H9 (cell line): ENCODE measurements at regions not wholly inside any gene's neighbourhood (a gene's known extent, or its start where the extent isn't known, plus 50 kb on each side); places are given as distances from the start of the nearest gene placed in this dataset.

Source experiments
- DNase-seq: peaks from one replicate; pipeline ENCODE4 v3.0.0-alpha.2; 2017
- H2AFZ ChIP-seq: one replicate; pipeline ENCODE4 v1.6.1; 2013; ENCODE audit warnings: mild to moderate bottlenecking, low read length, control low read depth, moderate library complexity
- H2AK5ac ChIP-seq: 2 replicates; pipeline ENCODE4 v1.6.1; 2013; ENCODE audit warnings: low read length, control low read depth, mixed read lengths; ENCODE audit not compliant: insufficient read length
- H2BK120ac ChIP-seq: one replicate; pipeline ENCODE4 v1.6.1; 2013; ENCODE audit warnings: low read depth, mild to moderate bottlenecking, low read length, control low read depth, inconsistent platforms; ENCODE audit not compliant: poor library complexity, severe bottlenecking
- H2BK12ac ChIP-seq: 2 replicates; pipeline ENCODE4 v1.6.1; 2013; ENCODE audit warnings: low read length, control low read depth, mixed read lengths, low read depth; ENCODE audit not compliant: insufficient read length
- H2BK15ac ChIP-seq: 2 replicates; pipeline ENCODE4 v1.6.1; 2013; ENCODE audit warnings: low read depth, low read length, control low read depth
- H2BK20ac ChIP-seq: one replicate; pipeline ENCODE4 v1.6.1; 2013; ENCODE audit warnings: low read depth, mild to moderate bottlenecking, low read length, control low read depth, inconsistent platforms; ENCODE audit not compliant: poor library complexity, severe bottlenecking
- H2BK5ac ChIP-seq: 2 replicates; pipeline ENCODE4 v1.6.1; 2013; ENCODE audit warnings: low read length, control low read depth, mixed read lengths; ENCODE audit not compliant: insufficient read length
- H3K14ac ChIP-seq: 2 replicates; pipeline ENCODE4 v1.6.1; 2013; ENCODE audit warnings: low read length, control low read depth; ENCODE audit not compliant: insufficient read depth
- H3K18ac ChIP-seq: 2 replicates; pipeline ENCODE4 v1.6.1; 2013; ENCODE audit warnings: low read depth, mild to moderate bottlenecking, mixed read lengths, low read length, control low read depth; ENCODE audit not compliant: insufficient read length
- H3K23ac ChIP-seq: 2 replicates; pipeline ENCODE4 v1.6.1; 2013; ENCODE audit warnings: low read length, control low read depth, mixed read lengths, low read depth; ENCODE audit not compliant: insufficient read length
- H3K23me2 ChIP-seq: 2 replicates; pipeline ENCODE4 v1.6.1; 2013; ENCODE audit warnings: low read depth, mild to moderate bottlenecking, mixed read lengths, low read length, control low read depth; ENCODE audit not compliant: insufficient read length, poor library complexity, severe bottlenecking
- H3K27ac ChIP-seq: 2 replicates; pipeline ENCODE4 v1.5.1; 2013; ENCODE audit warnings: low read length, control low read depth, mixed read lengths, low read depth; ENCODE audit not compliant: insufficient read length
- H3K27me3 ChIP-seq: 2 replicates; pipeline ENCODE4 v1.6.1; 2013; ENCODE audit warnings: low read length, control low read depth, inconsistent platforms; ENCODE audit not compliant: insufficient read depth
- H3K4ac ChIP-seq: 2 replicates; pipeline ENCODE4 v1.6.1; 2013; ENCODE audit warnings: low read depth, mild to moderate bottlenecking, control low read depth, inconsistent platforms, low read length, moderate library complexity
- H3K4me1 ChIP-seq: 2 replicates; pipeline ENCODE4 v1.6.1; 2013; ENCODE audit warnings: low read length, control low read depth, inconsistent platforms; ENCODE audit not compliant: insufficient read depth
- H3K4me2 ChIP-seq: 2 replicates; pipeline ENCODE4 v1.6.1; 2013; ENCODE audit warnings: low read length, control low read depth, mixed read lengths; ENCODE audit not compliant: insufficient read length, insufficient read depth
- H3K56ac ChIP-seq: 2 replicates; pipeline ENCODE4 v1.6.1; 2013; ENCODE audit warnings: low read depth, mild to moderate bottlenecking, mixed read lengths, low read length, control low read depth; ENCODE audit not compliant: insufficient read length
- H3K79me1 ChIP-seq: 2 replicates; pipeline ENCODE4 v1.6.1; 2013; ENCODE audit warnings: low read depth, mild to moderate bottlenecking, moderate library complexity, low read length, control low read depth, inconsistent platforms; ENCODE audit not compliant: insufficient read depth, poor library complexity, severe bottlenecking
- H3K79me2 ChIP-seq: 2 replicates; pipeline ENCODE4 v1.6.1; 2013; ENCODE audit warnings: low read length, control low read depth, inconsistent platforms; ENCODE audit not compliant: insufficient read depth
- H3K9ac ChIP-seq: 2 replicates; pipeline ENCODE4 v1.6.1; 2013; ENCODE audit warnings: low read length, control low read depth, mixed read lengths; ENCODE audit not compliant: insufficient read length; ENCODE audit errors: extremely low read depth
- H3K9me3 ChIP-seq: one replicate; pipeline ENCODE4 v1.6.1; 2013; ENCODE audit warnings: low read depth, low read length, inconsistent platforms; ENCODE audit not compliant: control insufficient read depth
- H3T11ph ChIP-seq: one replicate; pipeline ENCODE4 v1.6.1; 2013; ENCODE audit warnings: mild to moderate bottlenecking, low read length, control low read depth, inconsistent platforms
- H4K20me1 ChIP-seq: one replicate; pipeline ENCODE4 v1.6.1; 2013; ENCODE audit not compliant: control insufficient read depth, insufficient read length, insufficient read depth
- H4K5ac ChIP-seq: 2 replicates; pipeline ENCODE4 v1.6.1; 2013; ENCODE audit warnings: low read depth, mild to moderate bottlenecking, mixed read lengths, low read length, control low read depth; ENCODE audit not compliant: insufficient read length
- H4K8ac ChIP-seq: replicated peaks from 2 replicates; pipeline ENCODE4 v1.6.1; 2013; ENCODE audit warnings: low read length, control low read depth, mixed read lengths, low read depth; ENCODE audit not compliant: insufficient read length
- H4K91ac ChIP-seq: 2 replicates; pipeline ENCODE4 v1.6.1; 2013; ENCODE audit warnings: low read depth, mild to moderate bottlenecking, moderate library complexity, mixed read lengths, low read length, control low read depth; ENCODE audit not compliant: insufficient read length
- H3K27ac Mint-ChIP-seq, 3 experiments: 2 replicates in 2 of 3; 3 replicates in 1 of 3; pipeline ENCODE4 v1.8.0; 2020 to 2021; ENCODE audit warnings: mixed read lengths in 3 of 3, mild to moderate bottlenecking in 1 of 3, moderate library complexity in 1 of 3
- H3K27me3 Mint-ChIP-seq: 2 replicates; pipeline ENCODE4 v1.8.0; 2021; ENCODE audit warnings: low read depth, mild to moderate bottlenecking, moderate library complexity, mixed read lengths
- H3K36me3 Mint-ChIP-seq, 3 experiments: 2 replicates in 2 of 3; 3 replicates in 1 of 3; pipeline ENCODE4 v1.8.0; 2020 to 2021; ENCODE audit warnings: low read depth in 3 of 3, mixed read lengths in 3 of 3; ENCODE audit not compliant: insufficient read depth in 1 of 3
- H3K4me1 Mint-ChIP-seq, 2 experiments: 2 replicates each; pipeline ENCODE4 v1.8.0; 2020; ENCODE audit warnings: mixed read lengths in 2 of 2
- H3K4me3 Mint-ChIP-seq, 2 experiments: 2 replicates in 1 of 2; 3 replicates in 1 of 2; pipeline ENCODE4 v1.8.0; 2020 to 2021; ENCODE audit warnings: mild to moderate bottlenecking in 2 of 2, mixed read lengths in 2 of 2, moderate library complexity in 1 of 2
- H3K9me3 Mint-ChIP-seq, 2 experiments: 2 replicates in 1 of 2; 3 replicates in 1 of 2; pipeline ENCODE4 v1.8.0; 2020; ENCODE audit warnings: mild to moderate bottlenecking in 2 of 2, mixed read lengths in 2 of 2, moderate library complexity in 1 of 2
- WGBS: extraction: QIAGEN DNeasy Blood & Tissue Kit; methylation state at CpG from one replicate; pipeline ENCODE4 v1.1.7; 2013; ENCODE audit warnings: missing lambda C conversion rate, low lambda C conversion rate, mixed read lengths; ENCODE audit not compliant: insufficient read length; ENCODE audit errors: extremely low coverage; 5-methylcytosine and 5-hydroxymethylcytosine counted together
- TF ChIP-seq, protein P1 (sequence below): fragments of 200-600 bp; sonication (generic); conservative IDR thresholded peaks from 3 replicates; pipeline ENCODE4 v1.8.0; 2021; ENCODE audit warnings: antibody characterized with exemption, mild to moderate bottlenecking

DNA sequence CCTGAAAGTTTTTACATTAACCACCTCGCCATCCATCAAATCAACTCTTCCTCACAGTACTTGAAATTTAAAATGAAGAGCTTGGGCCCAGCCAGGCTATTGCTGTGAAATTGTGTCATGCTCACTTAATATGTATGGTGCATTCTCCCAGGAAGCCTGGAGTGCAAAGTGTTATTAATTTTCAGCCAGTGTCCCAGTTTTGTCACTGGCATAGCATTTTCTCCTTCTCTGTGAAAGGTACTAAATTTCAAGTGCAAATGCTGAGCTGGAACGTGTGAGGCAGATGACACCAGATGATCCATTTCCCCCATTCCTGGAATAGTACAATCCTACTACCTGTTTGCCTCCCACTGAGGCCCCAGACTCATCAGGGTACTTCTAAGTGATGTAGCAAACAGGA, 397.6 kb upstream of the ACTBL2 start:
- no peak overlapping the region for H3K27ac ChIP-seq
- H4K20me1 ChIP-seq = no peaks in the 10 kb centered on the region
- no peak overlapping the region for H4K5ac ChIP-seq
- H3K4me1 ChIP-seq = no peaks in the 10 kb centered on the region
- H3K23ac ChIP-seq = no peak overlapping the region
- no peak overlapping the region for H2BK120ac ChIP-seq
- Mint-ChIP-seq H3K9me3 (no peaks in the 10 kb centered on the region; a peak in 1 of 5 replicates), H3K27ac (no peak overlapping the region), H3K4me1 (no peaks in the 10 kb centered on the region), H3K27me3 (no peaks in the 10 kb centered on the region), H3K4me3 (no peak overlapping the region), H3K36me3 (no peaks in the 10 kb centered on the region; a peak in 1 of 7 replicates)
- H2BK12ac ChIP-seq = no peak overlapping the region
- no peaks in the 10 kb centered on the region for H3K79me1 ChIP-seq
- H3K56ac ChIP-seq = no peak overlapping the region
- no peak overlapping the region for H3K14ac ChIP-seq
- H2AK5ac ChIP-seq = no peak overlapping the region
- H2BK5ac ChIP-seq = no peak overlapping the region
- H4K91ac ChIP-seq = no peak overlapping the region
- no peaks in the 10 kb centered on the region for H3K79me2 ChIP-seq
- no peak overlapping the region for H3T11ph ChIP-seq
- no CpG with 5 or more reads among the region's 2 CpGs for WGBS
- no peaks in the 10 kb centered on the region for H3K27me3 ChIP-seq
- no peak overlapping the region for H3K4ac ChIP-seq
- no peaks in the 10 kb centered on the region for H3K23me2 ChIP-seq
- no peak overlapping the region for H3K9ac ChIP-seq
- no peak overlapping the region for H2BK20ac ChIP-seq
- no peak overlapping the region for H2AFZ ChIP-seq
- no peak overlapping the region for H3K18ac ChIP-seq
- TF ChIP-seq, protein P1, sequence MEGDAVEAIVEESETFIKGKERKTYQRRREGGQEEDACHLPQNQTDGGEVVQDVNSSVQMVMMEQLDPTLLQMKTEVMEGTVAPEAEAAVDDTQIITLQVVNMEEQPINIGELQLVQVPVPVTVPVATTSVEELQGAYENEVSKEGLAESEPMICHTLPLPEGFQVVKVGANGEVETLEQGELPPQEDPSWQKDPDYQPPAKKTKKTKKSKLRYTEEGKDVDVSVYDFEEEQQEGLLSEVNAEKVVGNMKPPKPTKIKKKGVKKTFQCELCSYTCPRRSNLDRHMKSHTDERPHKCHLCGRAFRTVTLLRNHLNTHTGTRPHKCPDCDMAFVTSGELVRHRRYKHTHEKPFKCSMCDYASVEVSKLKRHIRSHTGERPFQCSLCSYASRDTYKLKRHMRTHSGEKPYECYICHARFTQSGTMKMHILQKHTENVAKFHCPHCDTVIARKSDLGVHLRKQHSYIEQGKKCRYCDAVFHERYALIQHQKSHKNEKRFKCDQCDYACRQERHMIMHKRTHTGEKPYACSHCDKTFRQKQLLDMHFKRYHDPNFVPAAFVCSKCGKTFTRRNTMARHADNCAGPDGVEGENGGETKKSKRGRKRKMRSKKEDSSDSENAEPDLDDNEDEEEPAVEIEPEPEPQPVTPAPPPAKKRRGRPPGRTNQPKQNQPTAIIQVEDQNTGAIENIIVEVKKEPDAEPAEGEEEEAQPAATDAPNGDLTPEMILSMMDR = no peak
- no peak for DNase-seq
- H3K9me3 ChIP-seq = no peaks in the 10 kb centered on the region
- no peak overlapping the region for H2BK15ac ChIP-seq
- no peak overlapping the region for H3K4me2 ChIP-seq
- H4K8ac ChIP-seq = no peak overlapping the region
